ENCODE measurements at regions not wholly inside any gene's neighbourhood (a gene's known extent, or its start where the extent isn't known, plus 50 kb on each side); places are given as distances from the start of the nearest gene placed in this dataset.

GRCh38 chr18:60585670-60586069 is 213.1 kb upstream of the MC4R start:
- TF ChIP-seq, protein P1, sequence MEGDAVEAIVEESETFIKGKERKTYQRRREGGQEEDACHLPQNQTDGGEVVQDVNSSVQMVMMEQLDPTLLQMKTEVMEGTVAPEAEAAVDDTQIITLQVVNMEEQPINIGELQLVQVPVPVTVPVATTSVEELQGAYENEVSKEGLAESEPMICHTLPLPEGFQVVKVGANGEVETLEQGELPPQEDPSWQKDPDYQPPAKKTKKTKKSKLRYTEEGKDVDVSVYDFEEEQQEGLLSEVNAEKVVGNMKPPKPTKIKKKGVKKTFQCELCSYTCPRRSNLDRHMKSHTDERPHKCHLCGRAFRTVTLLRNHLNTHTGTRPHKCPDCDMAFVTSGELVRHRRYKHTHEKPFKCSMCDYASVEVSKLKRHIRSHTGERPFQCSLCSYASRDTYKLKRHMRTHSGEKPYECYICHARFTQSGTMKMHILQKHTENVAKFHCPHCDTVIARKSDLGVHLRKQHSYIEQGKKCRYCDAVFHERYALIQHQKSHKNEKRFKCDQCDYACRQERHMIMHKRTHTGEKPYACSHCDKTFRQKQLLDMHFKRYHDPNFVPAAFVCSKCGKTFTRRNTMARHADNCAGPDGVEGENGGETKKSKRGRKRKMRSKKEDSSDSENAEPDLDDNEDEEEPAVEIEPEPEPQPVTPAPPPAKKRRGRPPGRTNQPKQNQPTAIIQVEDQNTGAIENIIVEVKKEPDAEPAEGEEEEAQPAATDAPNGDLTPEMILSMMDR (IDR thresholded peaks at IDR 0.05; ENCODE audit: low read length): no peak
- TF ChIP-seq EZH2 (optimal IDR thresholded peaks at IDR 0.05; ENCODE audit: low read depth, low read length): no peak
